Pons (tissue), 1 donor: ENCODE measurements at regions not wholly inside any gene's neighbourhood (a gene's known extent, or its start where the extent isn't known, plus 50 kb on each side); places are given as distances from the start of the nearest gene placed in this dataset.
"Not testable (repeated sequence)": the region's sequence is repeated elsewhere in the genome, so short reads cannot be mapped to it uniquely, and the experiment has no call there.

ENCODE experiments used
- DNase-seq: peaks from one replicate; pipeline ENCODE4 v3.0.0-alpha.2; 2016; ENCODE audit warnings: low spot score

GRCh38 chr9:39674437-39675210, 319.2 kb downstream of the SPATA31A1 start:
- not testable (repeated sequence) for DNase-seq

GRCh38 chr9:39675211-39675553, 319.7 kb downstream of the SPATA31A1 start:
- DNase-seq, result not testable (repeated sequence)

- not testable (repeated sequence) for DNase-seq
Observed at GRCh38 chr9:39678534-39679263, 323.2 kb downstream of the SPATA31A1 start.

- not testable (repeated sequence) for DNase-seq
Observed at GRCh38 chr9:39680694-39681401, 325.4 kb downstream of the SPATA31A1 start.

DNA sequence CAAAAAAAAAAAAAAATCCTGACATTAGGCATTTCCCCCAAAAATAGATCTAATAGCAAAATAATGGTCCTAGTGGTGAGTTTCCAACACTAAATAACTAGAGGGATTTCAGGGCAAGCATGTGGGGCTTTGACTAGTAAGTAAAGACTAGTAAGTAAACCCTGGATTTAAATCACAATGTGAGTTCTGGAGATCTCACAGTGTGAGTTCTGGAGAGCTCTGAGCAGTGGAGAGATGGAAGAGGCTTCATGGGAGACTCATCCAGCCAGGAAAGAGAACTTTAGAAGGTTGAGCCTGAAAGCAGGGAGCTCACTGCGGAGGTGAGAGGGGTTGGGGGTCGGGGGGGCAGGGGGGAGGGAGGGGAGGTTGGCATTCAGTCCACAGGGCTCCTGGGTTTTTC, 373.4 kb downstream of the SPATA31A1 start:
- not testable (repeated sequence) for DNase-seq

GRCh38 chr9:39744898-39745297, 389.4 kb downstream of the SPATA31A1 start:
- not testable (repeated sequence) for DNase-seq

- not testable (repeated sequence) for DNase-seq
Observed at GRCh38 chr9:39775570-39775969, 420.1 kb downstream of the SPATA31A1 start.

- DNase-seq, result not testable (repeated sequence)
Observed at GRCh38 chr9:39791356-39791755, 435.9 kb downstream of the SPATA31A1 start.

GRCh38 chr9:39797935-39798334, 442.5 kb downstream of the SPATA31A1 start:
- DNase-seq, result not testable (repeated sequence)

DNA sequence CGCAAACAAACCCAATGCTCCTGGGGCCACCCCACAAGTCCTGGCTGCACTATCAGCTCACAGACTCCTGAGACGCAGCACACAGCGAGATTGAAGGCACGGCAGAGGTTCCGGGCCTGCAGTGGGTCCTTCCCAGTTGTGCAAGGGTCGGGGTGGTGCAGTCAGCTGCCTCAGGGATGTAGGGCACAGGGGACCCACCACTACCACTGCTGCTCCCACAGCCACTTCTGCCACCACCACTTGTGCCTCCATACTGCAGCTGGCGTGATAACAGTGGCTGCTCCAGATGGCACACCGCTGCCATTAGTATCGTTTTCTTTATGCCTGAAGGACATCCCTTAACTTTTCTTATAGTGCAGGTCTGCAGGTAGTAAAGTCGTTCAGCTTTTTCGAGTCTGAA, 443.8 kb downstream of the SPATA31A1 start:
- not testable (repeated sequence) for DNase-seq

DNA sequence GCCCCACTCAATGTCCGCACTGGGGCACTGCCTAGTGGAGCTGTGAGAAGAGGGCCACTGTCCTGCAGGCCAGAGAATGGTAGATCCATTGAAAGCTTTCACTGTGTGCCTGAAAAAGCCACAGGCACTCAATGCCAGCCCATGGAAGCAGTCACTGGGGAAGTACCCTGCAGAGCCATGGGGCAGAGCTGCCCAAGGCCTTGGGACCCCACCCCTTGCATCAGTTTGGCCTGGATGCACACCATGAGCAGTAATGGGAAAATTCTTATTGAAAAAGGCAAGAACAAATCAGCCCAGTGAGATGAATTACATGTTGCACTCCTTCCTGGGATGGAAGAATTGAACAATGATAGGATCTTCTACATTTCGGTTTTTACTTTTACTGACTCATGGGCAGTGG, 447.1 kb downstream of the SPATA31A1 start:
- not testable (repeated sequence) for DNase-seq

DNA sequence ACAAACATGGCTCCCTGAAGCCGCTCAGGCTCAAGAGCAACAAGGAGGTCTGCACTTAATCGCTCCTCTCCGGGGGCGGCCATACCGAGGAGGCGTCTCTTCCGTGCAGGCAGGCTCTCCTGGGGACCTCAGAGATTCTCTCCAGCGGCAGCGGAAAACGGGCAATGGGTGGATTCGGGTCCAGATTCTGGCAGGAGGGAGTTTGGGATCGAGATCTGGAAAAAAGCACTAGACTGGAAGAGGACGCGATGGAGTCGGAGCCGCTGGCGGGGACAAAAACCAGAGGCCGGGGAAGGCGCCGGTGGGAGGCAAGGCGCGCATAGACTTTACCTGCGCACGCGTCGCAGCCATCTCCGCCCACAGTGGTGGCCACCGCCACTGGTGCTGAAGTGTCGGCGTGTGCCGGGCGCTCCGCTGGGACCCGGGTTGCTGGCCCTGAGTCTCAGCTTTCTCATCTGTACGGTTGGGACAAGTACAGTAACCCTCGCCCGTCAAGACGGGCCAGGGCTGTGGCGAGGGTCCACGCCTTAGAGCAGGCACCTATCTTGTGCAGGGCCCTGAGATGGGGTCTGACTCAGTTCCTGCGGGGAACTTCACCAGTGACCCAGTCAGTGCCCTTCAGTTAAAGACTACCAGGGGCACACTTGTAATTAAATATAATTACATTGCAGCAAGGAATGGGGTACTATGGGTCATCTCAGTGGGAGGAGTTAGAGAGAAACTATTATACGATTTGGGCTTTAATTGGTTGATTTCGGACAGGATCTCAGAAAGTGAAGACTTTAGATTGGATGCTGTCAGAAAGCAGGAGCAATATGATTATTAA, 454.1 kb downstream of the SPATA31A1 start:
- peak; percentile 61 for DNase-seq

DNA sequence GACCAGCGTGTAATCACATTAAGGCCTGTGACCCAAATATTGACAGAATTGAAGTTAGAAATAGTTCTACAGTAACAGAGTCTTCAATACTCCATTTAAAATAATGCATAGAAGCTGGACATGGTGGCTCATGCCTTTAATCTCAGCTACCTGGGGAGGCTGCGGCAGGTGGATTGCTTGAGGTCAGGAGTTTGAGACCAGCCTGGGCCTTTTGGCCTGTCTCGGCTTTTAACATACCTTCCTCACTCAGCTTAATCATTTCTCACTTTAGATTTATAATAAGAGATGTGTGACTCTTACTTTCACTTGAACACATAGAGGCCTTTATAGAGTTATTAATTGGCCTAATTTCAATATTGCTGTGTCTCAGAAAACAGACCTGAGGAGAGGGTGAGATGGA, 454.9 kb downstream of the SPATA31A1 start:
- DNase-seq, result not testable (repeated sequence)

DNA sequence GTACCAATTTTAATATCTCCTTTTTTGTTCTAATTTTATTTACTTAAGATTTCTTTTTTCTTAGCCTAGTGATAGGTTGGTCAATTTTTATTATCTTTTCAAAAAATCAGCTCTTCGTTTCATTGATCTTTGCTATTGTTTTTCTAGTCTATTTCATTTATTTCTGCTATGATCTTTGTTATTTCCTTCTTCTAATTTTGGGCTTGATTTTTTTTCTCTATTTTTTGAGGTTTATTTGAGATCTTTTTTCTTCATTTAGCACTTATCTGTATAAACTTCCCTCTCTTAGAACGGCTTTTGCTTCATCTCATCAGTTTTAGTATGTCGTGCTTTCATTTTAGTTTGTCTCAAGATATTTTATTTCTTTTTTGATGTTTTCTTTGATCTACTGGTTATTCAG, 456.1 kb downstream of the SPATA31A1 start:
- DNase-seq, result not testable (repeated sequence)

GRCh38 chr9:39828457-39828856, 473.0 kb downstream of the SPATA31A1 start:
- not testable (repeated sequence) for DNase-seq
